Erythroblast (primary cell): ENCODE measurements at regions not wholly inside any gene's neighbourhood (a gene's known extent, or its start where the extent isn't known, plus 50 kb on each side); places are given as distances from the start of the nearest gene placed in this dataset.
A peak's percentile ranks its signal among the peaks of the same experiment; 100 is the strongest.

ENCODE experiments used
- DNase-seq, 2 experiments: peaks; one replicate each; lab custom pipeline; 2025; lab: John Stamatoyannopoulos, UW
- GATA1 ChIP-seq: IDR thresholded peaks from 2 replicates; pipeline ENCODE4 v1.6.1; 2011; ENCODE audit warnings: low read depth, mild to moderate bottlenecking, control low read depth, low read length, moderate library complexity
- POLR2A ChIP-seq: IDR thresholded peaks from 2 replicates; pipeline ENCODE4 v1.6.1; 2011; ENCODE audit warnings: mild to moderate bottlenecking, low read length

GRCh38 chr6:139847457-139847813 lies 473.0 kb upstream of the CITED2 start:
- TF ChIP-seq GATA1 = no peak
- TF ChIP-seq POLR2A = no peak
- DNase-seq = peak; percentile 16 to 76

DNA sequence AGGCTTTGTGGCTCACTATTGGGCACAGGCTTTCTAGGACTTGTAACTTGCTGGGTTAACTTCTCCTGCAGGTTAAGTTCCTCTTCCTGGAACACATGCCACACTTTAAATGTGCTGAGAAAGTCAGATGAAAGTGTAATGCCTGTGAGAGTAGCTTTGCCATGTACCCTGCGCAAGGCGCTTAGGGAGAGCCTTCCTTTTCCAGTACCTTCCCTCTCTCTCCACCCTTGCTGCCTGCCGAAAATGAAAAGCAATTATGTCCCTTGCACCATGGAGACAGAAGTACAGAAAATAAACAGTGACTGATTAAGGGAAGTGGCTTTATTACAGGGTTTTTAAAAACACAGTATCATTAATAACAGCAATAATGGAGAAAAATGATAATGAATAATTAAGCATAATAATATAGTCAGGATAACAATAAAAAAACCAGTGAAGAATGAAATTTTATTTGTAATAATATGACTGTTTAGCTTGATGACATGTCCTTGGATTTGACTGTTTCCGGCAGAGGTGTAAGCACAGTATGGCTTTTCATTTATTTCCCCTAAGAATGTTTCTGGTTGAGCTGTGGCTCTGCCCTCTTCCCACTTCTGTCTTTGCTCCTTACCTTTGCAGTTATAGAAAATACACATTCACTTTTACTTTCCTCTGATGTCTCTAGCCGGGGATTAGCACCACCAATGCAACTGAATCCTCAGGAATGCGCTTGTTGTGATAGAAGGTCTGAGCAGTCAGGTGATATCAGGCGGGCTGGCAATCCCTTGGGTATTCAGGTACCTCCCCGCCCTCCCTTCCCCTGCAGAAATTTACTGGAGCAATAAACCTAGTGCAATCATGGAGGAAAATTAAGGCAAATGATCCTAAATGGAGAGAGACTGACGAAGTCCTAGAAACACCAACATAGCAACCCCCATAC lies 472.3 kb upstream of the CITED2 start:
- no peak for DNase-seq

GRCh38 chr6:139844907-139845306 lies 470.5 kb upstream of the CITED2 start:
- TF ChIP-seq POLR2A (no peak), GATA1 (no peak)
- no peak for DNase-seq

More for the DNA sequence above, 472.3 kb upstream of the CITED2 start:
- TF ChIP-seq POLR2A = no peak
- no peak for TF ChIP-seq GATA1

DNA sequence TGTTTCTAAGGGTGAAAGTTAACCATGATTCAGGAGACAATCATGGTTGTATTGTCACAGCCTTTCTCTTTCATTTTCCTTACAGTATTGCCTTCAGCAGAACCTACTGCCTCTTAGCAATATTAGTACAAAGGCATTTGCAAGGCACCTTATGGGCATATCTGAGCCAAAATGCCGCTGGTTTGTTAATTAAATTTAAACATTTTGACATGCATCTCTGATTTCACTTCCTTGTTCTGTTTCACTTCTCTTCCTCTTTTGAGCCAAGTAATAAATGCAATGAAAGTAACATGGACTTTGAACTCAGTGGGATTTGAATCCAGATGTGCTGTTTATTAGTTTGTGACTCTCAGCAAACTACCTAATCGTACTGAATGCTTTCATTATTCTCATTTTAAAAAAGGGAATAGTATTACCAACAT lies 467.4 kb upstream of the CITED2 start:
- no peak for DNase-seq
- no peak for TF ChIP-seq GATA1
- TF ChIP-seq POLR2A = no peak

DNA sequence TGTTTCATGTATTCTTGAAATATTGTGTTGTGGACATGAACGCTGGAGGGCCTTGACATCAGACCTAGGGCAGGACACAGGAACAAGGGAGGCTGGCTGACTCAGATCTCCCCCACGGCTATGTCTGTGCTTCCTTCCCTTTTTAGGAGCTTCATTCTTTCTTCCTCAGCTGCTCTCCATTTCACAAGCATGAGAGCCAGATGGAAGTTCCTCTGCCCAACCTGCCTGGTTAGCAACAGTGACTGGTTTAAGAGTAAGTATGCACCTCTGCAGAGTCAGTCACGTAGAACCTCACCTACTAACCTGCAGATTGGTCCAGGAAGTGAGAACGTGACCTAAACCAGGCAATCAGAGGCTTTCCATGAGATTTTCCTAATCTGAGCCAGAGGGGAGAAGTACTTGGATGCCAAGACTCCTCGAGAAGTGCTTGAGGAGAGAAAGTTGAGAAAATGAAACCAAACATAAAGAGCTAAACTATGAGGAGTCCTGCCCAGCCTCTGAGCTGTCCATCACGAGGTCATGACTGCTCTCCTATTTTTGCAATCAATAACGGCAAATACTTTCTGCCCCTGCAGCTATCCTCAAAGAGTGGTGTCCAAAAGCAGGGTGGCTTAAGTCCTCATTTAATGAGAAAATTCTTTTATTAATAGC lies 465.2 kb upstream of the CITED2 start:
- peak in 1 of 2 experiments; percentile 18 for DNase-seq
- TF ChIP-seq GATA1 = no peak

GRCh38 chr6:139834232-139834631 lies 459.8 kb upstream of the CITED2 start:
- no peak for DNase-seq
- TF ChIP-seq GATA1 (no peak), POLR2A (no peak)

GRCh38 chr6:139833592-139833991 lies 459.1 kb upstream of the CITED2 start:
- TF ChIP-seq GATA1 (no peak), POLR2A (no peak)
- DNase-seq = no peak

DNA sequence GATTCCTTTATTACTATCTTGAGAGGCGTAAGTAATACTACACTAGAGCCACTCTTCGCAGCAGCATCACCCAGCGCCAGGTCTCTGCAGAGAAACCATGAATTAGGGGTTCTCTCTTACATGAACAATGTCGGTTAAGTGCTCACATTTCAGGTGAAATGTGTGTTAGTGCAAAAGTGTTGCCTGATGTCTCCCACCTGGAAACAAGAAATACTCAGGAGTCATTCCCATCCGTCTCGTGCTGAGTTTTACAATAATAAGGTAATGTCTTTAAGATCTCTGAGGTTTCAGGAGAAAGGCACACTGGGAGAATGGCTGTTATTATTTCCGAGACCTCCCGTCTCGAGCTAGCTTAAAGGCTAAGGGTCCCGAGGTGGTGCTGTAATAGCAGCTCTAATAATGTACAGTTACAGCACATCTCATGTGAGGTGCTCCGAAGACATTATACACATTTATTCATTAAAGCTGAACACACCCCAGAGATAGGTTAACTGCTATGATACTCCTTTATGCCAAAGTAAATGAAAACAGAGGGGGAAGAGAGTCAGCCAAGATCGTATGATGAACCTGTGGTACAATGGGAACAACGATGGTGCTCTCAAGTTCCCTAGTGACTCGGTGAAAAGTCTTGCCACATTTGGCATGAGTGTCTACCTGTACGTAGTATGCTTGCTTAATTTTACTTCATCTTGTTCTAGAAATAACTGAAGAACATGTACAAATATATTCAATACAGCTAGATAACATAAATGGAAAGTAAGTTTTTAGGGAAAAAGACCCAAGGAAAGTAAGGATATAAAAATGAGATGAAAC lies 458.3 kb upstream of the CITED2 start:
- TF ChIP-seq GATA1 = no peak
- TF ChIP-seq POLR2A = no peak
- no peak for DNase-seq

DNA sequence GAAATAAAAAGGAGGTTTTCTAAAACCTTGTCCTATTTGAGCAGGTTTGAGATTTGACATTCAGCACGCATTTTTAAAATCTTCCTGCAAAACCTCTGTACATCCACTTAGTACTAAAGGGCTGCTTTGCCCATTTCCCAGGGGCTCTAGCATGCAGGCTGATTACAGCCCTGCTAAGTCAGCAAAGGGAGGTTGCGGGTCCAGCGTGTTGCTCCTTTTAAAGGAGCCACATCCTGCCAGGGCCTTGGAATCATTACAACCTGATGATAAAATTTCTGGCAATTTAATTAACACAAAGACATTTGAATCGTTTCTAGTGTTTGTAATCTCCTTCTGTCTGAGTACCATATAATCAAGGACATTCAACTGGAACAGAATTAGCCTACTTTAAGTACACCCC lies 455.1 kb upstream of the CITED2 start:
- no peak for TF ChIP-seq POLR2A
- no peak for DNase-seq

GRCh38 chr6:139828751-139829519 lies 454.5 kb upstream of the CITED2 start:
- no peak for DNase-seq
- no peak for TF ChIP-seq GATA1
- no peak for TF ChIP-seq POLR2A

DNA sequence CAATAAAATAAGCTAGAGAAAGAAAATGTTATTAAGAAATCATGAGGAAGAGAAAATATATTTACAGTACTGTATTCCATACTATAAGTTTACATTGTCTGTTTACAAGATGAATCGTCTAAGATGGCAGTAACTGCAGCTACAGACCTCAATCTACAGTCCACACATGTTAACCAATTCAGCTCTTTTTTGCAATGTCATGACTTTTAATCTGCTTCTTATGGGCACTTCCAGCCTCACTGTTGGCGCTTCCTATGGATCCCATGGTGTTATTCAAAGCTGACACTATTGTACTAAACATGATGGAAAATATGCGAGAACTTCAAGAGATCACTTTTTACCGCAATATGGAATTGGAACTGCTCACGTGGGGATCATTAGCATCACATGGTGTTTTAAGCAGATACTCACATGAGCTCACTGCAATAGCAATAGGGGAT lies 451.5 kb upstream of the CITED2 start:
- DNase-seq = peak; percentile 83 to 87
- TF ChIP-seq GATA1 (no peak), POLR2A (no peak)

GRCh38 chr6:139824864-139825263 lies 450.4 kb upstream of the CITED2 start:
- no peak for TF ChIP-seq POLR2A
- TF ChIP-seq GATA1 = no peak
- DNase-seq = peak in 1 of 2 experiments; percentile 24

- TF ChIP-seq POLR2A (no peak), GATA1 (no peak)
- DNase-seq = no peak
Measured at GRCh38 chr6:139823808-139824126, 449.3 kb upstream of the CITED2 start.
